Cardiac fibroblast (primary cell): ENCODE measurements at regions not wholly inside any gene's neighbourhood (a gene's known extent, or its start where the extent isn't known, plus 50 kb on each side); places are given as distances from the start of the nearest gene placed in this dataset.
"Not testable (repeated sequence)": the region's sequence is repeated elsewhere in the genome, so short reads cannot be mapped to it uniquely, and the experiment has no call there.

Source experiments
- DNase-seq, 2 donors: peaks; one replicate each; pipeline versions ENCODE4 v3.0.0 to v3.0.0-alpha.2; 2010; ENCODE audit warnings: low read depth in 2 of 2
- H3K4me3 ChIP-seq, 2 donors: replicated peaks in 1 of 2; 1 replicate in 1 of 2; 2 replicates in 1 of 2; pipeline ENCODE4 v1.5.1; 2011; ENCODE audit warnings: low read depth in 2 of 2, low read length in 2 of 2, mild to moderate bottlenecking in 2 of 2, moderate library complexity in 1 of 2
- CTCF ChIP-seq: IDR thresholded peaks from one replicate; pipeline ENCODE4 v1.5.1; 2011; ENCODE audit warnings: low read depth, mild to moderate bottlenecking, low read length, inconsistent platforms

DNA sequence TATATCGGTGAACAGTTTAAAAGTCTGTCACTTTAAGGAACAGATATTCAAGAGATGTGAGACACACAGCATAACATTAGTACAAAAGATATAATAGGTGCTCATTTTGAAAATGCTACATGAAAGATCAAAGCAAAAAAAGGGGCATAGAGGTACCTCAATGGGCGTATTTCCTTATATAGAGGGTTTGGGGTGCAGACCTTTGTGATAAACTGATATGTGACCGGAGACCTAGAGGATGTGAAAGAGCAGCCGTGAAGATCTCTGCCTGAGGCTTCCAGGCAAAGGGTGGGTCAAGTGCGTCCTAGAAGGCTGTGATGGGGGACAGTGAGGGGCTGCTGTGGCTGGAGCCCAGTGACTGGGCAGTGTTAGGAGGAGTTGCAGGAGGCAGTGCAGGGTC is 551.4 kb downstream of the ETS1 start:
- TF ChIP-seq CTCF, result no peak
- H3K4me3 ChIP-seq, result no peak overlapping the region
- DNase-seq, result no peak

DNA sequence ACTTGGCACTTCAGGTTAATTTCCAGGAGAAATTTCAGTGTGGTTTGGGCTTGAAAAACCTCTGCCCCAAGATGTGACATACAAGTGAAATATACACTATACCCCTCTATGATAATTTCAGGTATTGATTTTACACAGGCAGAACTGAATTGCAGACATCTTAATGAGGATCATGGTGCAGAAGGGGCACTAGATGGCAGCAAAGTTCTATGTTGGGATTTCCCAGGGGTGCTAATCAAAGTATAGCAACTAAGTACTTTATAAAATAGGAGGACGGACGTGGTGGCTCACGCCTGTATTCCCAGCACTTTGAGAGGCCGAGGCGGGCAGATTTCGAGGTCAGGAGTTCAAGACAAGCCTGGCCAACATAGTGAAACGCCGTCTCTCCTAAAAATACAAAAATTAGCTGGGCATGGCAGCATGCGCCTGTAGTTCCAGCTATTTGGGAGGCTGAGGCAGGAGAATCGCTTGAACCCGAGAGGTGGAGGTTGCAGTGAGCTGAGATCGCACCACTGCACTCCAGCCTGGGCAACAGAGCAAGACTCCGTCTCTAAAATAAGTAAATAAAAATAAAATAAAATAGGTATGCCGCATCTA is 555.7 kb downstream of the ETS1 start:
- DNase-seq, result peak; percentile 87 to 89
- H3K4me3 ChIP-seq, result not testable (repeated sequence)
- peak; percentile 76 for TF ChIP-seq CTCF

GRCh38 chr11:128029219-128029722 is 558.1 kb downstream of the ETS1 start:
- H3K4me3 ChIP-seq, result no peak overlapping the region
- TF ChIP-seq CTCF, result no peak
- peak; percentile 58 to 60 for DNase-seq

- TF ChIP-seq CTCF, result no peak
- H3K4me3 ChIP-seq, result no peak overlapping the region
- DNase-seq, result peak; percentile 92 to 100
Measured at GRCh38 chr11:128026596-128026995, 560.8 kb downstream of the ETS1 start.

GRCh38 chr11:128022761-128023160 is 564.6 kb downstream of the ETS1 start:
- no peak for TF ChIP-seq CTCF
- no peak overlapping the region for H3K4me3 ChIP-seq
- no peak for DNase-seq

- TF ChIP-seq CTCF, result no peak
- no peak overlapping the region for H3K4me3 ChIP-seq
- peak; percentile 62 to 81 for DNase-seq
Measured at GRCh38 chr11:128022007-128022368, 565.4 kb downstream of the ETS1 start.

- DNase-seq, result peak; percentile 41
- H3K4me3 ChIP-seq, result no peak overlapping the region
- TF ChIP-seq CTCF, result peak; percentile 51
Measured at GRCh38 chr11:128021349-128022006, 565.9 kb downstream of the ETS1 start.
